ENCODE measurements at regions not wholly inside any gene's neighbourhood (a gene's known extent, or its start where the extent isn't known, plus 50 kb on each side); places are given as distances from the start of the nearest gene placed in this dataset.

DNA sequence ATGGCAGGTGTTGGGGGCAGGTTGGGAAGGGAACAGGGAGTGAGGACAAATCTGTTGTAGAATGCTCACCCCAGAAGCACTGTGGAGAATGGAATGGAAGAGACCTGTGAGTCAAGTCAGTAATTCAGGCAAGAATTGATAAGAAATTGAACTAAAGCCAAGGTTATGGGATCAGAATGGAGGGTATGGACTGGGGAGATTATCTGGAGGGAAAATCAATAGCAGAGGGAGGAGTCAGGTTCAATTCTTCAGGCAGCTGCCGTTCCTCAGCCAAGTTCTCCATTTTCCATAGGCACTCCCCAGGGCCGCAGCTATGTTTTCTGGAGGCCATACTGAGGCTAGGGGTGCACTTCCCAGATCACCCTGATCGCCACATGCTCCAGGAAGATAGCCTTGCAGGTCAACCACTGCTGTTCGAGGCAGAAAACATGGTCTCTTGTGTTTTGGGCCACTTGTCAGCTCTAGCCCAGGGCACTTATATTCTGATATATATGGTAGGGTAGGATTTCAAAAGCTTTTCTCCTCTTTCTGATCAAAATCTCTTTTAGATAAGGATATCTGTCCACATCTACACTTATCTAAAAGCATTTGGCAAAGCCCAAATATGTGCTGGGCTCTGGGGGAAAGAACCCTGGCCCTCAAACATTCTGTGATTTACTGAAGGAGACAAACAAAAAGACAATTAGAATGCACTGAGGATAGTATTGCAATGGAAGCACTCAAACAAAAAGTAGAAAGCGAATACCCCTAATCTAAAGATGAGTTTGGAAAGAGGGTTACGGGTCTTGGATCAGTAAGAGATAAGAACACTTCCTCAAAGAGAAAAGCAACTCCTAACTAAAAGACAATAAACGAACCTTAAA, 92.3 kb downstream of the TMEM212 start:
- TF ChIP-seq, protein P1, sequence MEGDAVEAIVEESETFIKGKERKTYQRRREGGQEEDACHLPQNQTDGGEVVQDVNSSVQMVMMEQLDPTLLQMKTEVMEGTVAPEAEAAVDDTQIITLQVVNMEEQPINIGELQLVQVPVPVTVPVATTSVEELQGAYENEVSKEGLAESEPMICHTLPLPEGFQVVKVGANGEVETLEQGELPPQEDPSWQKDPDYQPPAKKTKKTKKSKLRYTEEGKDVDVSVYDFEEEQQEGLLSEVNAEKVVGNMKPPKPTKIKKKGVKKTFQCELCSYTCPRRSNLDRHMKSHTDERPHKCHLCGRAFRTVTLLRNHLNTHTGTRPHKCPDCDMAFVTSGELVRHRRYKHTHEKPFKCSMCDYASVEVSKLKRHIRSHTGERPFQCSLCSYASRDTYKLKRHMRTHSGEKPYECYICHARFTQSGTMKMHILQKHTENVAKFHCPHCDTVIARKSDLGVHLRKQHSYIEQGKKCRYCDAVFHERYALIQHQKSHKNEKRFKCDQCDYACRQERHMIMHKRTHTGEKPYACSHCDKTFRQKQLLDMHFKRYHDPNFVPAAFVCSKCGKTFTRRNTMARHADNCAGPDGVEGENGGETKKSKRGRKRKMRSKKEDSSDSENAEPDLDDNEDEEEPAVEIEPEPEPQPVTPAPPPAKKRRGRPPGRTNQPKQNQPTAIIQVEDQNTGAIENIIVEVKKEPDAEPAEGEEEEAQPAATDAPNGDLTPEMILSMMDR (IDR thresholded peaks at IDR 0.05; ENCODE audit: low read length): no peak
- TF ChIP-seq EZH2phosphoT487 (IDR thresholded peaks at IDR 0.05; ENCODE audit: low read length): no peak
